Omental fat pad (tissue), 3 donors: ENCODE measurements at regions not wholly inside any gene's neighbourhood (a gene's known extent, or its start where the extent isn't known, plus 50 kb on each side); places are given as distances from the start of the nearest gene placed in this dataset.
A peak's percentile ranks its signal among the peaks of the same experiment; 100 is the strongest.

ENCODE experiments used
- ATAC-seq: fragments of 150-250 bp; one replicate; pipeline ENCODE4 v1.9.1; 2016; ENCODE audit warnings: mild to moderate bottlenecking, moderate library complexity; ENCODE audit not compliant: low FRiP score
- DNase-seq: peaks from one replicate; pipeline ENCODE4 v3.0.0-alpha.2; 2019; ENCODE audit warnings: low spot score
- CTCF ChIP-seq, 3 donors: fragments of 450-650 bp; IDR thresholded peaks; one replicate each; pipeline ENCODE4 v1.5.1; 2016 to 2017; ENCODE audit warnings: antibody characterized with exemption in 3 of 3, mild to moderate bottlenecking in 3 of 3, moderate library complexity in 2 of 3

GRCh38 chr3:15851735-15852134 is 54.0 kb upstream of the ANKRD28 start:
- no peak for DNase-seq
- ATAC-seq: no peak
- TF ChIP-seq CTCF (IDR thresholded peaks at IDR 0.05): no peak

- TF ChIP-seq CTCF (IDR thresholded peaks at IDR 0.05): no peak
- ATAC-seq (peak; percentile 39), DNase-seq (no peak)
These were observed 61.0 kb upstream of the ANKRD28 start for GRCh38 chr3:15858547-15859506.

- peak; percentile 67 for DNase-seq
- no peak for TF ChIP-seq CTCF (IDR thresholded peaks at IDR 0.05)
- ATAC-seq: peak; percentile 90
These were observed 61.8 kb upstream of the ANKRD28 start for GRCh38 chr3:15859507-15860013.

GRCh38 chr3:15860014-15860934 is 62.5 kb upstream of the ANKRD28 start:
- no peak for TF ChIP-seq CTCF (IDR thresholded peaks at IDR 0.05)
- peak; percentile 30 for DNase-seq
- ATAC-seq: peak; percentile 85

- ATAC-seq: no peak
- no peak for TF ChIP-seq CTCF (IDR thresholded peaks at IDR 0.05)
- no peak for DNase-seq
These were observed 63.4 kb upstream of the ANKRD28 start for GRCh38 chr3:15861163-15861562.

GRCh38 chr3:15872807-15873206 is 75.0 kb upstream of the ANKRD28 start:
- DNase-seq: no peak
- TF ChIP-seq CTCF (IDR thresholded peaks at IDR 0.05): no peak
- no peak for ATAC-seq
